Karpas-422 (cell line): ENCODE measurements at regions not wholly inside any gene's neighbourhood (a gene's known extent, or its start where the extent isn't known, plus 50 kb on each side); places are given as distances from the start of the nearest gene placed in this dataset.

Experiments
- DNase-seq: peaks from one replicate; pipeline ENCODE4 v3.0.0-alpha.2; 2015
- H2AFZ ChIP-seq: fragments of 200-600 bp; sonication (generic); 2 replicates; pipeline ENCODE4 v1.6.1; 2014; ENCODE audit warnings: antibody characterized with exemption, low read length, mixed read lengths
- H3K27ac ChIP-seq: fragments of 200-600 bp; sonication (generic); 2 replicates; pipeline ENCODE4 v1.5.1; 2014; ENCODE audit warnings: mild to moderate bottlenecking, low read length, moderate library complexity
- H3K27me3 ChIP-seq: fragments of 200-600 bp; sonication (generic); 2 replicates; pipeline ENCODE4 v1.6.1; 2014; ENCODE audit warnings: low read length, mixed read lengths
- H3K36me3 ChIP-seq: fragments of 200-600 bp; sonication (generic); 2 replicates; pipeline ENCODE4 v1.6.1; 2014; ENCODE audit warnings: low read length, mixed read lengths; ENCODE audit not compliant: insufficient read depth
- H3K4me1 ChIP-seq: fragments of 200-600 bp; sonication (generic); 2 replicates; pipeline ENCODE4 v1.6.1; 2014; ENCODE audit warnings: mild to moderate bottlenecking, low read length, mixed read lengths
- H3K4me2 ChIP-seq: fragments of 200-600 bp; sonication (generic); 2 replicates; pipeline ENCODE4 v1.6.1; 2014; ENCODE audit warnings: low read length, low read depth, mild to moderate bottlenecking; ENCODE audit not compliant: poor library complexity, severe bottlenecking
- H3K4me3 ChIP-seq: fragments of 200-600 bp; sonication (generic); 2 replicates; pipeline ENCODE4 v1.5.1; 2014; ENCODE audit warnings: mild to moderate bottlenecking, antibody characterized with exemption, low read length, mixed read lengths
- H3K79me2 ChIP-seq: fragments of 200-600 bp; sonication (generic); 2 replicates; pipeline ENCODE4 v1.6.1; 2014; ENCODE audit warnings: mild to moderate bottlenecking, low read length, mixed read lengths
- H3K9ac ChIP-seq: fragments of 200-600 bp; sonication (generic); 2 replicates; pipeline ENCODE4 v1.6.0; 2014; ENCODE audit warnings: low read length
- H3K9me2 ChIP-seq: fragments of 200-600 bp; sonication (generic), shearing (Covaris generic); replicated peaks from 2 replicates; pipeline ENCODE4 v1.6.0; 2014; ENCODE audit warnings: mild to moderate bottlenecking, low read length, moderate library complexity; ENCODE audit not compliant: insufficient read depth
- H3K9me3 ChIP-seq: fragments of 300-700, 200-600 bp; sonication (generic); 2 replicates; pipeline ENCODE4 v1.6.1; 2014; ENCODE audit warnings: low read length, mixed read lengths
- H4K20me1 ChIP-seq: fragments of 200-600 bp; sonication (generic); 2 replicates; pipeline ENCODE4 v1.6.1; 2014; ENCODE audit warnings: mild to moderate bottlenecking, antibody characterized with exemption, low read length, low read depth; ENCODE audit not compliant: insufficient read depth

- no peak overlapping the region for H3K9ac ChIP-seq
- DNase-seq: no peak
- no peak overlapping the region for H3K27ac ChIP-seq
- H3K4me1 ChIP-seq: no peaks in the 10 kb centered on the region
- H4K20me1 ChIP-seq: no peaks in the 10 kb centered on the region
- no peak overlapping the region for H2AFZ ChIP-seq
- no peaks in the 10 kb centered on the region for H3K36me3 ChIP-seq
- H3K4me3 ChIP-seq: no peak overlapping the region
- H3K27me3 ChIP-seq: no peaks in the 10 kb centered on the region
- H3K4me2 ChIP-seq: no peak overlapping the region
- H3K9me2 ChIP-seq: no peaks in the 10 kb centered on the region
- H3K9me3 ChIP-seq: no peaks in the 10 kb centered on the region
- H3K79me2 ChIP-seq: no peaks in the 10 kb centered on the region
Measured at GRCh38 chr11:10388574-10388973, 66.5 kb upstream of the AMPD3 start.

GRCh38 chr11:10390375-10390774, 64.7 kb upstream of the AMPD3 start:
- DNase-seq: no peak
- Histone ChIP-seq H3K27me3 (no peaks in the 10 kb centered on the region), H3K79me2 (no peaks in the 10 kb centered on the region), H4K20me1 (no peaks in the 10 kb centered on the region), H3K9me2 (no peaks in the 10 kb centered on the region), H3K27ac (no peak overlapping the region), H3K36me3 (no peaks in the 10 kb centered on the region), H2AFZ (no peak overlapping the region), H3K4me3 (no peak overlapping the region), H3K9me3 (no peaks in the 10 kb centered on the region), H3K4me1 (no peaks in the 10 kb centered on the region), H3K4me2 (no peak overlapping the region), H3K9ac (no peak overlapping the region)

GRCh38 chr11:10392095-10393079, 62.7 kb upstream of the AMPD3 start:
- Histone ChIP-seq H3K27me3 (no peaks in the 10 kb centered on the region), H3K4me3 (no peak overlapping the region), H3K79me2 (no peaks in the 10 kb centered on the region), H3K4me2 (no peak overlapping the region), H4K20me1 (no peaks in the 10 kb centered on the region), H2AFZ (no peak overlapping the region), H3K27ac (no peak overlapping the region), H3K9ac (no peak overlapping the region), H3K9me3 (no peaks in the 10 kb centered on the region), H3K4me1 (no peaks in the 10 kb centered on the region), H3K36me3 (no peaks in the 10 kb centered on the region), H3K9me2 (no peaks in the 10 kb centered on the region)
- DNase-seq: no peak

GRCh38 chr11:10394229-10395101, 60.6 kb upstream of the AMPD3 start:
- H3K36me3 ChIP-seq: no peaks in the 10 kb centered on the region
- no peak for DNase-seq
- no peak overlapping the region for H3K9ac ChIP-seq
- H3K4me2 ChIP-seq: no peak overlapping the region
- no peak overlapping the region for H3K4me3 ChIP-seq
- no peaks in the 10 kb centered on the region for H3K9me2 ChIP-seq
- no peaks in the 10 kb centered on the region for H3K27me3 ChIP-seq
- H4K20me1 ChIP-seq: no peaks in the 10 kb centered on the region
- no peaks in the 10 kb centered on the region for H3K9me3 ChIP-seq
- no peak overlapping the region for H2AFZ ChIP-seq
- H3K79me2 ChIP-seq: no peaks in the 10 kb centered on the region
- H3K4me1 ChIP-seq: no peaks in the 10 kb centered on the region
- no peak overlapping the region for H3K27ac ChIP-seq

GRCh38 chr11:10395166-10395897, 59.7 kb upstream of the AMPD3 start:
- H3K27me3 ChIP-seq: no peaks in the 10 kb centered on the region
- H2AFZ ChIP-seq: no peak overlapping the region
- no peaks in the 10 kb centered on the region for H3K9me2 ChIP-seq
- H3K4me1 ChIP-seq: no peaks in the 10 kb centered on the region
- H3K79me2 ChIP-seq: no peaks in the 10 kb centered on the region
- H3K9me3 ChIP-seq: no peaks in the 10 kb centered on the region
- no peak for DNase-seq
- H4K20me1 ChIP-seq: no peaks in the 10 kb centered on the region
- H3K36me3 ChIP-seq: no peaks in the 10 kb centered on the region
- H3K4me3 ChIP-seq: no peak overlapping the region
- H3K4me2 ChIP-seq: no peak overlapping the region
- no peak overlapping the region for H3K27ac ChIP-seq
- no peak overlapping the region for H3K9ac ChIP-seq

- no peak for DNase-seq
- no peaks in the 10 kb centered on the region for H4K20me1 ChIP-seq
- no peak overlapping the region for H2AFZ ChIP-seq
- H3K4me2 ChIP-seq: no peak overlapping the region
- no peaks in the 10 kb centered on the region for H3K36me3 ChIP-seq
- no peaks in the 10 kb centered on the region for H3K27me3 ChIP-seq
- H3K4me3 ChIP-seq: no peak overlapping the region
- no peaks in the 10 kb centered on the region for H3K9me2 ChIP-seq
- H3K9ac ChIP-seq: no peak overlapping the region
- H3K27ac ChIP-seq: no peak overlapping the region
- no peaks in the 10 kb centered on the region for H3K79me2 ChIP-seq
- no peaks in the 10 kb centered on the region for H3K9me3 ChIP-seq
- no peaks in the 10 kb centered on the region for H3K4me1 ChIP-seq
Measured at GRCh38 chr11:10396771-10397170, 58.3 kb upstream of the AMPD3 start.

- Histone ChIP-seq H3K36me3 (no peaks in the 10 kb centered on the region), H3K27ac (no peak overlapping the region), H3K4me2 (no peak overlapping the region), H3K9ac (no peak overlapping the region), H2AFZ (no peak overlapping the region), H3K9me2 (no peaks in the 10 kb centered on the region), H3K79me2 (no peaks in the 10 kb centered on the region), H4K20me1 (no peaks in the 10 kb centered on the region), H3K4me3 (no peak overlapping the region), H3K9me3 (no peaks in the 10 kb centered on the region), H3K27me3 (no peaks in the 10 kb centered on the region), H3K4me1 (no peaks in the 10 kb centered on the region)
- no peak for DNase-seq
Measured at GRCh38 chr11:10397226-10397987, 57.7 kb upstream of the AMPD3 start.
